GM23338 (cell line): ENCODE measurements at regions not wholly inside any gene's neighbourhood (a gene's known extent, or its start where the extent isn't known, plus 50 kb on each side); places are given as distances from the start of the nearest gene placed in this dataset.

ENCODE experiments used
- ATAC-seq: fragments of 200-7000 bp; cut with Tn5 transposase; 3 replicates; pipeline ENCODE4 v1.9.1; 2020
- DNase-seq: peaks from one replicate; pipeline ENCODE4 v3.0.0-alpha.2; 2015; ENCODE audit warnings: low spot score
- H2AFZ ChIP-seq: fragments of 200-600 bp; sonication (generic); 2 replicates; pipeline ENCODE4 v1.8.0; 2016; ENCODE audit warnings: antibody characterized with exemption, mild to moderate bottlenecking, moderate library complexity
- H3F3A ChIP-seq: fragments of 200-600 bp; sonication (generic); replicated peaks from 2 replicates; pipeline ENCODE4 v1.8.0; 2017; ENCODE audit warnings: antibody characterized with exemption, mixed run types, low read depth
- H3K27ac ChIP-seq: fragments of 200-600 bp; sonication (generic); 2 replicates; pipeline ENCODE4 v1.6.1; 2016; ENCODE audit warnings: low read depth
- H3K27me3 ChIP-seq: fragments of 200-600 bp; sonication (generic); 2 replicates; pipeline ENCODE4 v1.8.0; 2016; ENCODE audit warnings: mild to moderate bottlenecking, mixed run types, moderate library complexity; ENCODE audit not compliant: insufficient read depth
- H3K36me3 ChIP-seq: fragments of 200-600 bp; sonication (generic); 2 replicates; pipeline ENCODE4 v1.8.0; 2016; ENCODE audit warnings: mild to moderate bottlenecking; ENCODE audit not compliant: insufficient read depth
- H3K4me1 ChIP-seq: fragments of 200-600 bp; sonication (generic); 2 replicates; pipeline ENCODE4 v1.8.0; 2016; ENCODE audit warnings: mild to moderate bottlenecking, moderate library complexity; ENCODE audit not compliant: insufficient read depth
- H3K4me2 ChIP-seq: fragments of 200-600 bp; sonication (generic); 2 replicates; pipeline ENCODE4 v1.7.1; 2017; ENCODE audit warnings: mixed run types
- H3K4me3 ChIP-seq: fragments of 200-600 bp; sonication (generic); 2 replicates; pipeline ENCODE4 v1.6.1; 2016; ENCODE audit warnings: mixed run types
- H3K79me2 ChIP-seq: fragments of 200-600 bp; sonication (generic); replicated peaks from 2 replicates; pipeline ENCODE4 v1.8.0; 2017; ENCODE audit warnings: mild to moderate bottlenecking; ENCODE audit not compliant: insufficient read depth
- H3K9me2 ChIP-seq: fragments of 200-600 bp; sonication (generic); 2 replicates; pipeline ENCODE4 v1.8.0; 2017; ENCODE audit not compliant: insufficient read depth
- H4K20me1 ChIP-seq: fragments of 200-600 bp; sonication (generic); replicated peaks from 2 replicates; pipeline ENCODE4 v1.8.0; 2017; ENCODE audit warnings: mild to moderate bottlenecking; ENCODE audit not compliant: insufficient read depth
- H3K27ac Mint-ChIP-seq: 2 replicates; pipeline ENCODE4 v1.8.0; 2020; ENCODE audit warnings: inconsistent platforms, mild to moderate bottlenecking, moderate library complexity, mixed read lengths
- H3K27me3 Mint-ChIP-seq: 3 replicates; pipeline ENCODE4 v1.8.0; 2022; ENCODE audit warnings: low read depth, mild to moderate bottlenecking, moderate library complexity, mixed read lengths, inconsistent platforms; ENCODE audit not compliant: insufficient read depth, poor library complexity
- H3K36me3 Mint-ChIP-seq: 3 replicates; pipeline ENCODE4 v1.8.0; 2021; ENCODE audit warnings: low read depth, mild to moderate bottlenecking, inconsistent platforms, moderate library complexity, mixed read lengths
- H3K4me1 Mint-ChIP-seq: 3 replicates; pipeline ENCODE4 v1.8.0; 2020; ENCODE audit warnings: mild to moderate bottlenecking, inconsistent platforms, mixed read lengths
- H3K4me3 Mint-ChIP-seq: 3 replicates; pipeline ENCODE4 v1.8.0; 2021; ENCODE audit warnings: moderate library complexity, mild to moderate bottlenecking, inconsistent platforms, mixed read lengths
- H3K9me3 Mint-ChIP-seq: 3 replicates; pipeline ENCODE4 v1.8.0; 2020; ENCODE audit warnings: moderate library complexity, mild to moderate bottlenecking, inconsistent platforms, mixed read lengths
- CREB1 ChIP-seq: fragments of 250-450 bp; sonication (Bioruptor Pico); IDR thresholded peaks from 2 replicates; pipeline ENCODE4 v1.5.0; 2020; ENCODE audit warnings: low read depth, mild to moderate bottlenecking, moderate library complexity
- ETS1 ChIP-seq: IDR thresholded peaks from 2 replicates; pipeline ENCODE4 v1.6.1; 2016; ENCODE audit warnings: antibody characterized with exemption
- EZH2phosphoT487 ChIP-seq: fragments of 200-600 bp; sonication (generic); IDR thresholded peaks from one replicate; pipeline ENCODE4 v1.8.1; 2018; ENCODE audit warnings: antibody characterized with exemption; ENCODE audit not compliant: unreplicated experiment
- JUNB ChIP-seq: IDR thresholded peaks from one replicate; pipeline ENCODE4 v1.6.1; 2016; ENCODE audit warnings: antibody characterized with exemption; ENCODE audit not compliant: unreplicated experiment
- NANOG ChIP-seq: IDR thresholded peaks from 2 replicates; pipeline ENCODE4 v1.6.1; 2016; ENCODE audit warnings: antibody characterized with exemption, borderline replicate concordance
- POLR2AphosphoS5 ChIP-seq: IDR thresholded peaks from 2 replicates; pipeline ENCODE4 v1.6.1; 2016; ENCODE audit warnings: antibody characterized with exemption, low read depth
- REST ChIP-seq: IDR thresholded peaks from one replicate; pipeline ENCODE4 v1.6.1; 2018; ENCODE audit warnings: antibody characterized with exemption; ENCODE audit not compliant: unreplicated experiment
- STAT1 ChIP-seq: IDR thresholded peaks from one replicate; pipeline ENCODE4 v1.6.1; 2016; ENCODE audit warnings: antibody characterized with exemption; ENCODE audit not compliant: unreplicated experiment
- ZNF114 ChIP-seq: fragments of 250-450 bp; sonication (Bioruptor Pico); IDR thresholded peaks from 2 replicates; pipeline ENCODE4 v1.5.0; 2020; ENCODE audit warnings: mild to moderate bottlenecking, moderate library complexity
- ZNF331 ChIP-seq: fragments of 250-450 bp; sonication (Bioruptor Pico); IDR thresholded peaks from 2 replicates; pipeline ENCODE4 v1.5.0; 2020; ENCODE audit warnings: low read depth, mild to moderate bottlenecking, moderate library complexity
- ZNF462 ChIP-seq: fragments of 250-450 bp; sonication (Bioruptor Pico); IDR thresholded peaks from 2 replicates; pipeline ENCODE4 v1.5.0; 2020; ENCODE audit warnings: mild to moderate bottlenecking, moderate library complexity
- TF ChIP-seq, protein P1 (sequence below), 2 experiments: fragments of 200-600 bp in 1 of 2; sonication (generic) in 1 of 2; conservative IDR thresholded peaks; 2 replicates each; pipeline versions ENCODE4 v1.5.1 to v1.6.1; 2016 to 2017; ENCODE audit warnings: antibody characterized with exemption in 2 of 2, low read depth in 2 of 2, mild to moderate bottlenecking in 2 of 2, moderate library complexity in 1 of 2

- no peaks in the 10 kb centered on the region for H3K27me3 ChIP-seq
- Mint-ChIP-seq H3K27me3 (peaks cover 4% of the 10 kb centered on the region), H3K4me1 (peaks cover 21% of the 10 kb centered on the region; the same call in 2 of the 3 replicates), H3K4me3 (no peak overlapping the region), H3K36me3 (no peaks in the 10 kb centered on the region), H3K9me3 (no peaks in the 10 kb centered on the region), H3K27ac (no peak overlapping the region)
- H3K4me1 ChIP-seq = peaks cover 9% of the 10 kb centered on the region
- H3K79me2 ChIP-seq = no peaks in the 10 kb centered on the region
- H2AFZ ChIP-seq = peak overlapping the region; percentile 88
- no peak for TF ChIP-seq ZNF331 (CRISPR knock-in tag)
- TF ChIP-seq JUNB = no peak
- no peak for TF ChIP-seq EZH2phosphoT487
- TF ChIP-seq ZNF462 (CRISPR knock-in tag) = no peak
- TF ChIP-seq ETS1 = no peak
- TF ChIP-seq REST = no peak
- TF ChIP-seq CREB1 (CRISPR knock-in tag) = no peak
- no peak for TF ChIP-seq STAT1
- no peak for TF ChIP-seq ZNF114 (CRISPR knock-in tag)
- TF ChIP-seq, protein P1, sequence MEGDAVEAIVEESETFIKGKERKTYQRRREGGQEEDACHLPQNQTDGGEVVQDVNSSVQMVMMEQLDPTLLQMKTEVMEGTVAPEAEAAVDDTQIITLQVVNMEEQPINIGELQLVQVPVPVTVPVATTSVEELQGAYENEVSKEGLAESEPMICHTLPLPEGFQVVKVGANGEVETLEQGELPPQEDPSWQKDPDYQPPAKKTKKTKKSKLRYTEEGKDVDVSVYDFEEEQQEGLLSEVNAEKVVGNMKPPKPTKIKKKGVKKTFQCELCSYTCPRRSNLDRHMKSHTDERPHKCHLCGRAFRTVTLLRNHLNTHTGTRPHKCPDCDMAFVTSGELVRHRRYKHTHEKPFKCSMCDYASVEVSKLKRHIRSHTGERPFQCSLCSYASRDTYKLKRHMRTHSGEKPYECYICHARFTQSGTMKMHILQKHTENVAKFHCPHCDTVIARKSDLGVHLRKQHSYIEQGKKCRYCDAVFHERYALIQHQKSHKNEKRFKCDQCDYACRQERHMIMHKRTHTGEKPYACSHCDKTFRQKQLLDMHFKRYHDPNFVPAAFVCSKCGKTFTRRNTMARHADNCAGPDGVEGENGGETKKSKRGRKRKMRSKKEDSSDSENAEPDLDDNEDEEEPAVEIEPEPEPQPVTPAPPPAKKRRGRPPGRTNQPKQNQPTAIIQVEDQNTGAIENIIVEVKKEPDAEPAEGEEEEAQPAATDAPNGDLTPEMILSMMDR (conservative IDR thresholded peaks at IDR 0.05; ENCODE audit: low read depth in 2 of 2) = no peak
- TF ChIP-seq NANOG = no peak
- no peak for TF ChIP-seq POLR2AphosphoS5
- no peaks in the 10 kb centered on the region for H3K9me2 ChIP-seq
- no peaks in the 10 kb centered on the region for H3K36me3 ChIP-seq
- ATAC-seq (no peak), DNase-seq (no peak)
- no peak overlapping the region for H3K27ac ChIP-seq
- no peak overlapping the region for H3K4me3 ChIP-seq
- no peak overlapping the region for H3K4me2 ChIP-seq
- H3F3A ChIP-seq = no peaks in the 10 kb centered on the region
- H4K20me1 ChIP-seq = no peaks in the 10 kb centered on the region
Measured at GRCh38 chr1:113205980-113206766, 133.2 kb downstream of the LRIG2 start.
